ENCODE measurements at regions not wholly inside any gene's neighbourhood (a gene's known extent, or its start where the extent isn't known, plus 50 kb on each side); places are given as distances from the start of the nearest gene placed in this dataset.

DNA sequence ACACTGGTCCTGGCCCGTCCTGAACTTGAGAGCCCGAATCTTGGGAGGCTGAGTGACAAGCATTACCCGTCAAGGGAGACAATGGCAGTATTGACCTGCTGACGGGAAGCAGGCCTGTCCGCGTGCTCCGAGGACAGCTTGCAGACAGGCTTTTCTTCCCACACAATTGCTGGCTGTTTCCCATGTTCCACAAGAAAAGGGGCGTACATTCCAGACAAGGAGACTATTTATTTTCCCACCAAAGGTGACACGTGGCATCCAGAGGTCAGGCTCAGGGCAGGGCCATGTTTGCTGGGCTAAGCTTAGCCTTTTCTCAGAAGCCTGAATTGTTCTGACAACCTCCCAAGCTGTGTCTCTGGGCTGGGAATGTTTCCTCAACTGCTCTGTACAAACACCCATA, 86.9 kb upstream of the SPON1 start:
- TF ChIP-seq EP300 (IDR thresholded peaks at IDR 0.05) (no peak), POLR2AphosphoS5 (IDR thresholded peaks at IDR 0.05) (no peak), POLR2A (IDR thresholded peaks at IDR 0.05; ENCODE audit: low read depth) (no peak)
- TF ChIP-seq, protein P1, sequence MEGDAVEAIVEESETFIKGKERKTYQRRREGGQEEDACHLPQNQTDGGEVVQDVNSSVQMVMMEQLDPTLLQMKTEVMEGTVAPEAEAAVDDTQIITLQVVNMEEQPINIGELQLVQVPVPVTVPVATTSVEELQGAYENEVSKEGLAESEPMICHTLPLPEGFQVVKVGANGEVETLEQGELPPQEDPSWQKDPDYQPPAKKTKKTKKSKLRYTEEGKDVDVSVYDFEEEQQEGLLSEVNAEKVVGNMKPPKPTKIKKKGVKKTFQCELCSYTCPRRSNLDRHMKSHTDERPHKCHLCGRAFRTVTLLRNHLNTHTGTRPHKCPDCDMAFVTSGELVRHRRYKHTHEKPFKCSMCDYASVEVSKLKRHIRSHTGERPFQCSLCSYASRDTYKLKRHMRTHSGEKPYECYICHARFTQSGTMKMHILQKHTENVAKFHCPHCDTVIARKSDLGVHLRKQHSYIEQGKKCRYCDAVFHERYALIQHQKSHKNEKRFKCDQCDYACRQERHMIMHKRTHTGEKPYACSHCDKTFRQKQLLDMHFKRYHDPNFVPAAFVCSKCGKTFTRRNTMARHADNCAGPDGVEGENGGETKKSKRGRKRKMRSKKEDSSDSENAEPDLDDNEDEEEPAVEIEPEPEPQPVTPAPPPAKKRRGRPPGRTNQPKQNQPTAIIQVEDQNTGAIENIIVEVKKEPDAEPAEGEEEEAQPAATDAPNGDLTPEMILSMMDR (IDR thresholded peaks at IDR 0.05), result no peak
- 73% methylated on average over 9 of the region's 9 CpGs for WGBS
- Histone ChIP-seq H3K4me1 (peaks cover 3 to 8% (median 7%) of the 10 kb centered on the region in 4 donors), H3K27ac (replicated peaks in 1 of 4) (no peak overlapping the region), H3K4me3 (no peak overlapping the region), H3K27me3 (peaks cover 0 to 3% (median 0%) of the 10 kb centered on the region in 4 donors), H3K36me3 (no peaks in the 10 kb centered on the region), H3K9me3 (no peaks in the 10 kb centered on the region)
- DNase-seq (ENCODE audit: extremely low spot score), result no peak
- intact Hi-C loops (cut with DNase I), result no loop called here

DNA sequence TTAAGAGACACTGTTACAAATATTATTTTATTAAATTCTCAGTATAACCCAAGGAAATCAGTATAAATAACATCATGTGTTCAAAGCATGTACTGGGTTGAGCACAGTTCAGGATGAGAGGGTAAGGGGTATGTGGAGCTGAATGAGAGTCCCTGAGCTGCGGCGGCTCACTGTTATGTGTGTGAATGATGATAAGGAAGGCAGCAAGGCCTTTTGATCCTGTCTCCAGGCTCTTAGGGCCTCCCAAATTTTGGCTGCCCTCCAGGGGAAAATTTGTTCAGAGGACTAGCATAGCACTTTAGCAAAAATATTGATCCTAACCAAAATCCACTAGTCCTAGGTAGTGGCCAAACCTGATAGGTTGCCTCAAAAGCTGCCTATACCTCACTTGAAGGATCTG, 86.1 kb upstream of the SPON1 start:
- Histone ChIP-seq H3K27me3 (peaks cover 0 to 3% (median 0%) of the 10 kb centered on the region in 4 donors), H3K27ac (replicated peaks in 1 of 4) (no peak overlapping the region), H3K36me3 (no peaks in the 10 kb centered on the region), H3K4me3 (no peak overlapping the region), H3K9me3 (no peaks in the 10 kb centered on the region), H3K4me1 (peaks cover 3 to 8% (median 7%) of the 10 kb centered on the region in 4 donors)
- TF ChIP-seq EP300 (IDR thresholded peaks at IDR 0.05) (no peak), POLR2A (IDR thresholded peaks at IDR 0.05; ENCODE audit: low read depth) (no peak), POLR2AphosphoS5 (IDR thresholded peaks at IDR 0.05) (no peak)
- TF ChIP-seq, protein P1 (IDR thresholded peaks at IDR 0.05), result no peak
- 92% methylated on average over 2 of the region's 2 CpGs for WGBS
- intact Hi-C loops (cut with DNase I), result no loop called here
- no peak for DNase-seq (ENCODE audit: extremely low spot score)

DNA sequence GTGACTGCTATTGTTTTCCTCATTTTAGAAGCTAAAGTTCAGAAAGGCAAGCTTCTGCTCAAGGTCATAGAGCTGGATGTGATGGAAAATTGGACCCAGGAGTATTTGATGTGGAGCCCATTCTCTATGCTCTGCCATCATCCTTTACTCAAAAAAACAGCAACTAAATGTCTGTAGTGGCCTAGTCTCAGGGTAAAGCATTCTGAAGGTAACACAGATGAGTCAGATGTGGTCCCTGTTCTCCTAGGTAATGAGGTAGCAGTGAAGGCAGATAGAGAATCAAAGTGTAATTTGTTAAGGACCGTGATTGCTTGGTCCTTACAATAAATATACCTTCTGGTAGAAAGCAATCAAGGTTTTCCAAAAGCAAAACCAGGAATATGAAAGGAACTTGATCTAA, 84.4 kb upstream of the SPON1 start:
- Histone ChIP-seq H3K27me3 (no peaks in the 10 kb centered on the region), H3K9me3 (no peaks in the 10 kb centered on the region), H3K27ac (replicated peaks in 1 of 4) (no peak overlapping the region), H3K36me3 (no peaks in the 10 kb centered on the region), H3K4me1 (peaks cover 3 to 6% (median 5%) of the 10 kb centered on the region in 4 donors), H3K4me3 (no peak overlapping the region)
- TF ChIP-seq POLR2AphosphoS5 (IDR thresholded peaks at IDR 0.05) (no peak), EP300 (IDR thresholded peaks at IDR 0.05) (no peak), POLR2A (IDR thresholded peaks at IDR 0.05; ENCODE audit: low read depth) (no peak)
- TF ChIP-seq, protein P1 (IDR thresholded peaks at IDR 0.05), result no peak
- DNase-seq (ENCODE audit: extremely low spot score), result no peak
- WGBS, result 90% methylated on average over 1 of the region's 1 CpG
- intact Hi-C loops (cut with DNase I), result no loop called here

DNA sequence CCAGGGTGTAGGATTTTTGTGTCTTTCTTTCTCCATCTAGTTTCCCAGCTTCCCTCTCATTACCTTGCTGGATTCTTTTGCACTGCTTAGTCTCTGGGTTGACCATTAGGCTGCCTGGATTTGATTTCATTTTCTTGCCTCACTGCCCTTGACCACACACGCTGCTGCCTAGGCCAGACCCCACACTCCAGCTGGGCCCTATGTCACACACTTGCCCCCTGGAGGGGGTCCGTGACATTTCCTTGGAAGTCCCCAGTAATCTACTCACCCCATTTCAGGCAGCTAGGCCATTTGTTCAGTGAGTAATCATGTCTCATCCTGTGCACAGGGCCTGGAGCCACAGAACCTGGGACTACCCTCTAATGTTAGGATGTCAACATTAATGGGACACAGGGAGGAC, 81.9 kb upstream of the SPON1 start:
- Histone ChIP-seq H3K27me3 (no peaks in the 10 kb centered on the region), H3K36me3 (no peaks in the 10 kb centered on the region), H3K4me3 (no peak overlapping the region), H3K9me3 (no peaks in the 10 kb centered on the region), H3K4me1 (no peaks in the 10 kb centered on the region), H3K27ac (replicated peaks in 1 of 4) (no peak overlapping the region)
- 84% methylated on average over 2 of the region's 2 CpGs for WGBS
- no peak for TF ChIP-seq POLR2A (IDR thresholded peaks at IDR 0.05; ENCODE audit: low read depth)
- TF ChIP-seq EP300 (IDR thresholded peaks at IDR 0.05), result no peak
- TF ChIP-seq, protein P1 (IDR thresholded peaks at IDR 0.05), result no peak
- TF ChIP-seq POLR2AphosphoS5 (IDR thresholded peaks at IDR 0.05), result no peak
- no peak for DNase-seq (ENCODE audit: extremely low spot score)
- intact Hi-C loops (cut with DNase I), result no loop called here

DNA sequence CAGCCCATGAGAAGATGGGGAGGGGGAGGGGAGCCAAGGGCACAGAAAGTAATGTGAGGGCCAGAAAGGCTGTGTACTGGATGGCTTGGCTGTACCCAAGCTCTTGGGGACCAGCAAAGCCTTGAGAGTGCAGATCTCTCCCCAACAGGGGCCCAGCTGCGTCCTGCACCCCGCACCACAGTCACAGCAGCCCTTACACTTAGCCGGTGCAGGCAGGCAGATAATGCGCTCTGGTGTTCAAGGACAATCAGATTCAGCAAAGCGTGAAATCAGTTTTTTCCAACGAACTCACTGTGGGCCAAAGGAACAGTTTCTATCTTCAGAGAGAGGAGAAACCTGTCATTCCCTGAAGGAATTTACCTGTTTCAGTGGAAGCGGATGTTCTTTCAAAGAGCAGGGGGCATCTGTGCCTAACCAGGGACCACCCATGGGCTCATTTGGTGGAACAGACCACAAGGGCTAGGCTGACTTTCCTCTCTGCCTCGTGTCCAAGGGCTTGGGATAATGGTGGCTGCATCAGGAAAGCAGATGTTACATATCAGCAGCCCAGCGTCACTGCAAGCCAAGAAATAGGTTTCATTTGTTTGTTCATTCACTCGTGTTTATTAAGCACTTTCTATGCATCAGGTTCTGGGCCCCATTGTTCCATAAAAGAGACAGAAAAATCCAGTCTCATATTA, 81.2 kb upstream of the SPON1 start:
- 62% methylated on average over 7 of the region's 10 CpGs for WGBS
- Histone ChIP-seq H3K36me3 (no peaks in the 10 kb centered on the region), H3K27me3 (no peaks in the 10 kb centered on the region), H3K4me1 (no peaks in the 10 kb centered on the region), H3K9me3 (no peaks in the 10 kb centered on the region), H3K27ac (replicated peaks in 1 of 4) (no peak overlapping the region), H3K4me3 (no peak overlapping the region)
- intact Hi-C loops (cut with DNase I), result no loop called here
- TF ChIP-seq POLR2A (IDR thresholded peaks at IDR 0.05; ENCODE audit: low read depth), result no peak
- no peak for TF ChIP-seq EP300 (IDR thresholded peaks at IDR 0.05)
- TF ChIP-seq POLR2AphosphoS5 (IDR thresholded peaks at IDR 0.05), result no peak
- peak; percentile 31 for DNase-seq (ENCODE audit: extremely low spot score)
